HG03025 (cell line): ENCODE measurements at regions not wholly inside any gene's neighbourhood (a gene's known extent, or its start where the extent isn't known, plus 50 kb on each side); places are given as distances from the start of the nearest gene placed in this dataset.
"Not testable (repeated sequence)": the region's sequence is repeated elsewhere in the genome, so short reads cannot be mapped to it uniquely, and the experiment has no call there.

ENCODE experiments used
- ATAC-seq: cut with Tn5 transposase; IDR thresholded peaks from one replicate; pipeline ENCODE4 v1.9.1; 2021; ENCODE audit warnings: mild to moderate bottlenecking, moderate library complexity; ENCODE audit not compliant: unreplicated experiment, low FRiP score

- no peak for ATAC-seq
These were observed 674.3 kb upstream of the MDGA2 start for GRCh38 chr14:48349689-48350088.

- ATAC-seq: no peak
These were observed 665.7 kb upstream of the MDGA2 start for GRCh38 chr14:48341069-48341468.

GRCh38 chr14:48333221-48333920 is 658.0 kb upstream of the MDGA2 start:
- ATAC-seq: no peak

- no peak for ATAC-seq
These were observed 656.0 kb upstream of the MDGA2 start for GRCh38 chr14:48331421-48331820.

- ATAC-seq: no peak
These were observed 650.1 kb upstream of the MDGA2 start for GRCh38 chr14:48325486-48325885.

GRCh38 chr14:48323665-48324064 is 648.3 kb upstream of the MDGA2 start:
- no peak for ATAC-seq

GRCh38 chr14:48319823-48320222 is 644.4 kb upstream of the MDGA2 start:
- no peak for ATAC-seq

- no peak for ATAC-seq
These were observed 629.3 kb upstream of the MDGA2 start for GRCh38 chr14:48304729-48305128.

- no peak for ATAC-seq
These were observed 614.3 kb upstream of the MDGA2 start for GRCh38 chr14:48289701-48290100.

GRCh38 chr14:48285217-48285616 is 609.8 kb upstream of the MDGA2 start:
- not testable (repeated sequence) for ATAC-seq

GRCh38 chr14:48275301-48275700 is 599.9 kb upstream of the MDGA2 start:
- no peak for ATAC-seq

GRCh38 chr14:48274826-48275225 is 599.4 kb upstream of the MDGA2 start:
- ATAC-seq: no peak

- not testable (repeated sequence) for ATAC-seq
These were observed 592.5 kb upstream of the MDGA2 start for GRCh38 chr14:48267926-48268325.

- ATAC-seq: not testable (repeated sequence)
These were observed 590.8 kb upstream of the MDGA2 start for GRCh38 chr14:48266201-48266600.

- ATAC-seq: no peak
These were observed 586.0 kb upstream of the MDGA2 start for GRCh38 chr14:48261436-48261835.

- ATAC-seq: not testable (repeated sequence)
These were observed 585.2 kb upstream of the MDGA2 start for GRCh38 chr14:48260394-48261295.

- ATAC-seq: not testable (repeated sequence)
These were observed 584.5 kb upstream of the MDGA2 start for GRCh38 chr14:48259876-48260275.

- ATAC-seq: not testable (repeated sequence)
These were observed 583.8 kb upstream of the MDGA2 start for GRCh38 chr14:48259232-48259631.

- not testable (repeated sequence) for ATAC-seq
These were observed 583.3 kb upstream of the MDGA2 start for GRCh38 chr14:48258703-48259102.

- ATAC-seq: no peak
These were observed 577.6 kb upstream of the MDGA2 start for GRCh38 chr14:48253020-48253419.

- no peak for ATAC-seq
These were observed 575.9 kb upstream of the MDGA2 start for GRCh38 chr14:48251290-48251689.

GRCh38 chr14:48250575-48250974 is 575.2 kb upstream of the MDGA2 start:
- no peak for ATAC-seq
